Activated T-helper 2 cell treated with anti-CD3 and anti-CD28 coated beads, Interferon-gamma antibody, Interleukin-2, Interleukin-4, amounts not matched to agents 10 μg/mL and 5 μg/mL and 100 μg/mL, durations not matched to agents 14 hours and 24 hours and 36 hours (primary cell): ENCODE measurements at regions not wholly inside any gene's neighbourhood (a gene's known extent, or its start where the extent isn't known, plus 50 kb on each side); places are given as distances from the start of the nearest gene placed in this dataset.

Experiments
- DNase-seq: peaks from one replicate; pipeline ENCODE4 v3.0.0; 2021; ENCODE audit warnings: low spot score
- H3K27ac Mint-ChIP-seq: one replicate; pipeline ENCODE4 v1.8.0; 2021; ENCODE audit warnings: mixed read lengths
- H3K27me3 Mint-ChIP-seq: one replicate; pipeline ENCODE4 v1.8.0; 2021; ENCODE audit warnings: low read depth, mixed read lengths
- H3K36me3 Mint-ChIP-seq: one replicate; pipeline ENCODE4 v1.8.0; 2021; ENCODE audit warnings: low read depth, mixed read lengths
- H3K4me1 Mint-ChIP-seq: one replicate; pipeline ENCODE4 v1.8.0; 2021; ENCODE audit warnings: low read depth, mixed read lengths
- H3K4me3 Mint-ChIP-seq: one replicate; pipeline ENCODE4 v1.8.0; 2021; ENCODE audit warnings: low read depth, mild to moderate bottlenecking, moderate library complexity, mixed read lengths
- H3K9me3 Mint-ChIP-seq: one replicate; pipeline ENCODE4 v1.8.0; 2021; ENCODE audit warnings: mixed read lengths
- intact Hi-C: fragments of 100-400 bp; cut with micrococcal nuclease; formaldehyde crosslinking; loops from one replicate; pipeline ENCODE4 v1.15.1; 2023

DNA sequence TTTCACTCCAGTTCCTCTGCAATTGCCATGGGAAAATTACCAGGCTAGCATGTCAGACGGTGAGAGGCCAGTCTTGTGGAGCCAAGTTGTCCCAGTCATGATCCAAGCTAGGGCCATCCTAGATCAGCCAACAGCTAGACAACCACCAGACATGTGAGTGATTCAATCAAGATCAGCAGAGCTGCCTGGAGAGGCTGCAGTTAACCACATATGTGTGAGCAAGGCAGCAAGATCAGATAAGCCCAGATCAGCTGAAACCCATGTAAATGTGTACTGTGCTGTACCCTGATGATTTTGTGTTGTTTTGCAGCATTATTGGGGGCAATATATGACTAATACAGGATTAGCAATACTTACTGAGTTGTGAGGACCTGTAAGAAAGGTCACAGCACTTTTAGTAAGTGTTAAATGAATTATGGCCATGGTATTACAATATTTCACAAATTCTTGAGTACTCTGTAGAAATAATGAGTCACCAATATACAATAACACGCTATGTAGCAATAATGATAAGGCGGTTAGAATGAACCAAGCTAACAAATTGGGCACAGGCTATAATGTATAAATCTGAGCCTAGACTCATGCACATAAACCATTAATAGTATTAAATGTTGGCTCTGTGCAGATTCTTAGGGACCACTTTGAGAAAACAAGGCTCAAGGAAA lies 91.4 kb downstream of the SUDS3 start:
- DNase-seq = no peak
- Mint-ChIP-seq H3K9me3 (no peaks in the 10 kb centered on the region), H3K4me1 (no peaks in the 10 kb centered on the region), H3K4me3 (no peak overlapping the region), H3K27me3 (no peaks in the 10 kb centered on the region), H3K36me3 (no peaks in the 10 kb centered on the region), H3K27ac (no peak overlapping the region)
- intact Hi-C loops = no loop called here

DNA sequence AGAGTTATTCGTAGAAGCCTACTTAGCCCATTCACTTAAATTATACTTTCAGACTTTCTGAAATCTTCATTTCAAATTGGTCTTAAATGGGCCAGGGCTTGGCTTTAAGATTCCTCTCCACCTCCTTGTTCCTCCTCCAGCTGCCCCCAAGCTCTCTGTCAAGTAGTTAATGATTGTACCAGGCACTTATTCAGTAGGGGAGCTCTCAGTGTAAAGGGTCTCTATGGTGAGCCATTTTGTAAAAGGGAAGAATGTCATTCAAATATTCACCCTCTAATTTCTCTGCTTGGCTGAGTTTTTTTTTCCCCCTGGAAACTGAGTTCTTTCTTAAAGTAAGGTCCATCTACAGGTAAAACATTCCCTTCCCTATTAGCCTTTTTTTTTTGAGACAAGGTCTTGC lies 96.6 kb downstream of the SUDS3 start:
- intact Hi-C loops = no loop called here
- DNase-seq = no peak
- Mint-ChIP-seq H3K27me3 (no peaks in the 10 kb centered on the region), H3K9me3 (no peaks in the 10 kb centered on the region), H3K4me1 (no peaks in the 10 kb centered on the region), H3K36me3 (no peaks in the 10 kb centered on the region), H3K4me3 (no peak overlapping the region), H3K27ac (no peak overlapping the region)

DNA sequence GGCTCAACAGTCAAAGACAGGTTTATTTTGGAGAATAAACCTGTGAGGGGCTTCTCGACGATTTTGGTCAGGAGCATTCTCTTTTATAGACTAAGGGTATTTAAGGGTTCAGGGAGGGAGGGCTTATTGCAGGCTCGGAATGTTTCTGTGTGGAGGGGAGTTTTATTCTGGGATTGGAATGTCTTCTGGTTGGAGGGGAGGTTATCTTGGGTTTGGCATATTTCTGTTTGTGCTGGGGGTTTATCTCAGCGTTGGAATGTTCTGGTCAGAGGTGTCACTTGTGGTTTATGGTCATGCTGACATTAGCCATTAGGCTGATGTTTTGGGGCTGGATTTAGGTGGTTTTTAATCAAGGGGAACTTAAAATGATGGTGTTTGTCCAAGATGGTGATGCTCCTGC lies 103.9 kb downstream of the SUDS3 start:
- Mint-ChIP-seq H3K9me3 (no peaks in the 10 kb centered on the region), H3K4me3 (no peak overlapping the region), H3K36me3 (no peaks in the 10 kb centered on the region), H3K27me3 (no peaks in the 10 kb centered on the region), H3K27ac (no peak overlapping the region), H3K4me1 (no peaks in the 10 kb centered on the region)
- intact Hi-C loops = no loop called here
- DNase-seq = no peak

DNA sequence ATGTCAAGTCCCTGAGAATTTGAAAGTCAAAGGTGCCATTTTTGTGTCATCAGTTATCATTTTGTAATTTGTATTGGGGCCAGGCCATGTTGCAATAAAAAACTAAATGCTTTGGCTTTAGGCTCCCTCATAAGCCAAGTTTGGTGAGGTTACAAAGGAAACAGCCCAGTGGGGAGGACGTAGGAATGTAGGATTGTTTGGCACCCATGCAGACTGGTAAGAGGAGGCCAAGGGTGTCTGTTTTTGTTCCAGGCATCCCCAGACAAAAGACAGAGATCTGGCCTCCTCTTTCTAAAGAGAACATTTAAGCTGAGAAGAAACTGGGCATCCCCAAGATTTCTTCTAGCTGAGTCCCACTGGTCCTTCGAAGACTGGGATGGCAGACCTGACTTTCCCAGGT lies 111.7 kb downstream of the SUDS3 start:
- H3K4me3 Mint-ChIP-seq = no peak overlapping the region
- no peak overlapping the region for H3K27ac Mint-ChIP-seq
- H3K9me3 Mint-ChIP-seq = no peaks in the 10 kb centered on the region
- intact Hi-C loops = no loop called here
- no peaks in the 10 kb centered on the region for H3K36me3 Mint-ChIP-seq
- no peak for DNase-seq
- H3K27me3 Mint-ChIP-seq = no peaks in the 10 kb centered on the region
- H3K4me1 Mint-ChIP-seq = no peaks in the 10 kb centered on the region

DNA sequence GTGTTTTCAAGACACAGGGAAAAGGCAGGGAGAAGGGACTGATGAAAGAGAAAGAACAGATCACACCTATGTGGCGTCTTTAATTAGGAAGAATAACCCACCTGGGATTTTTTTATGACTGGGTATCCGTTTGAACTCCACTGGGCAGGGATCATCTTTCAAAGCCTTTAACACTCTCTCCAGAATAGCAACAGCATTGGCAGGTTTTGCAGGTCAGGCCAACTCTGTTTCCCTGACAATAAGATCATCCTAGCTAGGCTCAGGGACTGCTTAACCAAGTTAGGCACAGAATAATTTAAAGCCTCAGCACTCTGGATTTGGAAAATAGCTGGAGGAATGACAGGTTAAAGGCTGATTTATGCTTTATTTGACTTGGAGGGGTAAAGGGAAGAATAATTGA lies 117.6 kb downstream of the SUDS3 start:
- DNase-seq = no peak
- intact Hi-C loops = no loop called here
- no peaks in the 10 kb centered on the region for H3K36me3 Mint-ChIP-seq
- no peak overlapping the region for H3K4me3 Mint-ChIP-seq
- H3K27me3 Mint-ChIP-seq = no peaks in the 10 kb centered on the region
- no peak overlapping the region for H3K27ac Mint-ChIP-seq
- H3K4me1 Mint-ChIP-seq = no peaks in the 10 kb centered on the region
- H3K9me3 Mint-ChIP-seq = no peaks in the 10 kb centered on the region

DNA sequence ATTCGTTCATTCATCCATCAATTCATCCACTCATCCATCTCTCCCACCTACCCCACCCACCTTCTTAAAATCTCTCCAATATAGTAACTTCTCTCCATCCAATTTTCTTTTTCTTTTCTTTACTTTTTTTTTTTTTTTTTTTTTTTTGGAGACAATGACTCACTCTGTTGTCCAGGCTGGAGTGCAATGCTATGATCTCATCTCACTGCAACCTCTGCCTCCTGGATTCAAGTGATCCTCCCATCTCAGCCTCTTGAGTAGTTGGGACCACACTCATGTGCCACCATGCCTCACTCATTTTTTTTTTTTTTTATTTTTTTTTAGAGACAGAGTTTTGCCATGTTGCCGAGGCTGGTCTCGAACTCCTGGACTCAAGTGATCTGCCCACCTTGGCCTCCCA lies 118.4 kb downstream of the SUDS3 start:
- Mint-ChIP-seq H3K36me3 (no peaks in the 10 kb centered on the region), H3K27me3 (no peaks in the 10 kb centered on the region), H3K9me3 (no peaks in the 10 kb centered on the region), H3K27ac (no peak overlapping the region), H3K4me1 (no peaks in the 10 kb centered on the region), H3K4me3 (no peak overlapping the region)
- intact Hi-C loops = no loop called here
- DNase-seq = no peak

DNA sequence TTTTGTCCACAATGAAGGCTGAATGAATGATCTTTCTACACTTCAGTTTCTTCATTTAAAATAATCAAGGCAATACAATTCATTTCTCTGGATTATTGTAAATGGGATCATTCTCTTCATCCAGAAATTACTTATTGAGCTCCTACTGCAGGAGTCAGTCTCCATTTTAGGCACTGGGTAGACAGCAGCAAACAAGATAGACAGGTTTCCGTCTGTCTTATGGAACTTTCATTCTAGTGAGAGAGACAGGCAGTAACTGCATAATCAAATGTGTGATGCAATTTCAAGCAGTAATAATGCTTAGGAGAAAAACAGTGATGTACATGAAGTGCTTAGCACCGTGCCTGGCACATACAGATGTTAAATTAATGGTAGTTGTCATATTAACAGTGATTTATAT lies 118.9 kb downstream of the SUDS3 start:
- Mint-ChIP-seq H3K36me3 (no peaks in the 10 kb centered on the region), H3K9me3 (no peaks in the 10 kb centered on the region), H3K4me3 (no peak overlapping the region), H3K27ac (no peak overlapping the region), H3K4me1 (no peaks in the 10 kb centered on the region), H3K27me3 (no peaks in the 10 kb centered on the region)
- intact Hi-C loops = no loop called here
- no peak for DNase-seq

DNA sequence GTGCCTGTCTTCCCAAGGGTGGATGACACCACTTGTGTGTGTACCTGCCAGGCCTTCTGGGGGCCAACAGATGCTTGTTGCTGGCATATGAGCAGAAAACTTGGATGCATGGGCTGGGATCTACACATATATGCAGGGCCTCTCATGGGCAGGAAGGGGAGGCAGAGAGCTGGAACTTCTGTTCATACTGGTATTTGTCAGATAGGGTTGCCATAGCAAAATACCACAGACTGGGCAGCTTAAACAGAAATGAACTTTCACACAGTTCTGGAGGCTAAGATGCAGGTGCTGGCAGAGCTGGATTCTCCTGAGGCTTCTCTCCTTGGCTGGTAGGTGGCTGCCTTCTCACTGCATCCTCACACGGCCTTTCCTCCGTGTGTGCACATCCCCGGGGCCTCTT lies 121.8 kb downstream of the SUDS3 start:
- Mint-ChIP-seq H3K4me3 (no peak overlapping the region), H3K4me1 (no peaks in the 10 kb centered on the region), H3K27me3 (no peaks in the 10 kb centered on the region), H3K27ac (no peak overlapping the region), H3K9me3 (no peaks in the 10 kb centered on the region), H3K36me3 (no peaks in the 10 kb centered on the region)
- DNase-seq = no peak
- intact Hi-C loops = no loop called here

DNA sequence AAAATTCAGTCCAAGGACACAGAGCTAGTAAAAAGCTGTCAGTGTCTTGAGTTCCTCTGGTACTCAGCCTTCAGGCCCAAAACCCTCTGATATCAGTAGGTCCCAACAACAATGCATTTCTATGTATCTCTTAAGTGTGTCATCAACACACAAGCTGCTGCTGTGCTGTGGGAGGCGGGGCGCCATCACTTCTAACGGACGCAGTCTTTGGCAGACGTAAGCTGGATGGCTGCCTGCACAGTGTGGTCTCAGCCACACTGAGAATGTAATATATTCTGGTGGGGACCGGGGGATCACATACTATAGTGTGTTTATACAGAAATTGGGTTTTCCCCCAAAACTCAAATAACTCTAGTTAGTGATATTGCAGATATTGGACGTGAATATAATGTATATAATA lies 123.9 kb downstream of the SUDS3 start:
- no peak overlapping the region for H3K4me3 Mint-ChIP-seq
- H3K27me3 Mint-ChIP-seq = no peaks in the 10 kb centered on the region
- no peaks in the 10 kb centered on the region for H3K36me3 Mint-ChIP-seq
- no peak overlapping the region for H3K27ac Mint-ChIP-seq
- H3K4me1 Mint-ChIP-seq = no peaks in the 10 kb centered on the region
- no peaks in the 10 kb centered on the region for H3K9me3 Mint-ChIP-seq
- intact Hi-C loops = no loop called here
- DNase-seq = no peak

DNA sequence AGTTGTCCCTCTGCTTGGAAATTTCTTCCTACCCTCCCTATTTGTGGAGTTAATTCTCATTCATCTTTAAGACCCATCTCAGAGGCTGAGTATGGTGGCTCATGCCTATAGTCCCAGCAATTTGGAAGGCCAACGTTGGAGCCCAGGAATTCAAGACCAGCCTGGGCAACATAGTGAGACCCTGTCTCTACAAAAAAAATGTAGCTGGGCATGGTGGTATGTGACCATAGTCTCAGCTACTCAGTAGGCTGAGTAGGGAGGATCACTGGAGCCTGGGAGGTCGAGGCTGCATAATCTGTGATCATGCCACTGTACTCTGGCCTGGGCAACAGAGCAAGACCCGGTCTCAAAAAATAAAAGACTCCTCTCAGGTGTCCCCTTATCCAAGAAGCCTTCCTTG lies 125.1 kb downstream of the SUDS3 start:
- DNase-seq = no peak
- intact Hi-C loops = no loop called here
- Mint-ChIP-seq H3K27me3 (no peaks in the 10 kb centered on the region), H3K36me3 (no peaks in the 10 kb centered on the region), H3K27ac (no peak overlapping the region), H3K4me1 (no peaks in the 10 kb centered on the region), H3K9me3 (no peaks in the 10 kb centered on the region), H3K4me3 (no peak overlapping the region)

DNA sequence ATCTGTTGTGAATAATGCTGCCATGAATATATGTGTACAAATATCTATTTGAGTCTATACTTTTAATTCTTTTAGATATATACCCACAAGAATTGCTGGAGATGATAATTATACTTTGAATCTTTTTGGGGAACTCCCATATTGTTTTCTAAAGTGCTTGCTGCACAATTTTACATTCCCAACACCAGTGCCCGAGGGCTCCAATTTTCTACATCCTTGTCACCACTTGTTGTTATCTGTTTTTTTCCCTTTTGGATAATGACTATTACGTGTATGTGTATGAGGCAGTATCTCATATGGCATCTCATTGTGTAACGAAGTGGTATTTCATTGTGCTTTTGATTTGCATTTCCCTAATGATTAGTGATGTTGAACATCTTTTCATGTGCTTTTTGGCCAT lies 127.1 kb downstream of the SUDS3 start:
- H3K9me3 Mint-ChIP-seq = no peaks in the 10 kb centered on the region
- H3K4me1 Mint-ChIP-seq = no peaks in the 10 kb centered on the region

DNA sequence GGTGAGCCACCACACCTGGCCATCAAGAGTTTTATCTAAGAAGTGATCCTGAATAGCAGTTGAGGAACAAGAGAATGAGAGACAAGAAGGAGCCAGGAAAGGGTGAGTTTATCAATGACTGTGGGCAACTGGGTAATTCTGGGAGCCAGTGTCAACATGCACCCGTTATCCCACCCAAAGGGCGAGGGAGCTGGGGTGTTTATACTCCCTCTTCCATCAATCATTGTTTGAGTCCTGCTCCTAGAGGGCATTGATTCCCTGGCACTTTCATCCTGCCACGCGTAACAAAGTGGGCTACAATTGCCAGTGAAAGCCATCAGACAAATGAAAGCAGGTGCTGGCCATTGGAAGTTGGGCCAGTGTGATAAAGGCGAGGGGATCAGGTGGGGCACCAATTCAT lies 136.3 kb downstream of the SUDS3 start:
- H3K36me3 Mint-ChIP-seq = no peaks in the 10 kb centered on the region
- intact Hi-C loops = no loop called here
- DNase-seq = no peak
- H3K4me1 Mint-ChIP-seq = no peaks in the 10 kb centered on the region
- no peak overlapping the region for H3K27ac Mint-ChIP-seq
- H3K27me3 Mint-ChIP-seq = no peaks in the 10 kb centered on the region
- no peak overlapping the region for H3K4me3 Mint-ChIP-seq
- H3K9me3 Mint-ChIP-seq = peaks cover 3% of the 10 kb centered on the region

More for the DNA sequence above, 127.1 kb downstream of the SUDS3 start:
- Mint-ChIP-seq H3K36me3 (no peaks in the 10 kb centered on the region), H3K4me3 (no peak overlapping the region), H3K27ac (no peak overlapping the region), H3K27me3 (no peaks in the 10 kb centered on the region)
- no peak for DNase-seq
- intact Hi-C loops = no loop called here

DNA sequence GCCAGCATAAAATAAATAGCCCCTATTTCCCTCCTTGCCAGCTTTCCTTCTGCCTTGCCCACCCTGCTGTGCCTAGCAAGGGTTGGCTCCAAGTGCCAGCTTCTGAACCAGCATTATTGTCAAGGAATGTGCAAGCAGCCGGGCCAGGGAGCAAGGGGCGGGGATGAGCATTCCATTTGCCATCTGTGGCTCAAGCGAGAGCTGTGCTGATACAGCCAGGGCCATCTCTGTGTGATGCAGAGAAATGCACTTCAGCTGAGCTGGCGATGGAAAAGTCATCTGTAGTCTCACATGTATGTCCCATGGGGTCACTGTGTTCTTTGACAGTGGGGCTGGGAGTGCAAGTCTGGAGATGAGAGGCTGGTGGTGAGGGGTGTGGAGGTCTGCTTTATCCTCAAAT lies 137.3 kb downstream of the SUDS3 start:
- Mint-ChIP-seq H3K9me3 (peaks cover 3% of the 10 kb centered on the region), H3K36me3 (no peaks in the 10 kb centered on the region), H3K27ac (no peak overlapping the region), H3K4me1 (no peaks in the 10 kb centered on the region), H3K4me3 (no peak overlapping the region), H3K27me3 (no peaks in the 10 kb centered on the region)
- no peak for DNase-seq
- intact Hi-C loops = no loop called here

DNA sequence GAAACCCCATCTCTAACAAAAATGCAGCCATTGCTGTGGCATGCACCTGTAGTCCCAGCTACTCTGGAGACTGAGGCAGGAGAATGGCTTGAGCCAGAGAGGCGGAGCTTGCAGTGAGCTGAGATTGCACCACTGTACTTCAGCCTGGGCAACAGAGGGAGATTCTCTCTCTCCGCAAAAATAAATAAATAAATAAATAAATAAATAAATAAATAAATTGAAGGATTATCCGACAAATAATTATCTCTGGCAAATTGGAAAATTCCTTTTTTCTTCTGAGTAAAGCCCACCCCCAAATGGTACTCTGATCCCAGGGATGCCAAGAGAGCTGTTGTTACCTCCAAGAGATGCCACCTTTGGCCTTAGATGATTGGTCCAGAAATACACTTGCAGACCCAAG lies 137.9 kb downstream of the SUDS3 start:
- intact Hi-C loops = no loop called here
- no peak overlapping the region for H3K4me3 Mint-ChIP-seq
- H3K9me3 Mint-ChIP-seq = peaks cover 8% of the 10 kb centered on the region
- H3K27ac Mint-ChIP-seq = no peak overlapping the region
- no peak for DNase-seq
- H3K36me3 Mint-ChIP-seq = no peaks in the 10 kb centered on the region
- no peaks in the 10 kb centered on the region for H3K4me1 Mint-ChIP-seq
- no peaks in the 10 kb centered on the region for H3K27me3 Mint-ChIP-seq
